HG03139 (cell line): ENCODE measurements at regions not wholly inside any gene's neighbourhood (a gene's known extent, or its start where the extent isn't known, plus 50 kb on each side); places are given as distances from the start of the nearest gene placed in this dataset.
"Not testable (repeated sequence)": the region's sequence is repeated elsewhere in the genome, so short reads cannot be mapped to it uniquely, and the experiment has no call there.

Experiments
- ATAC-seq: cut with Tn5 transposase; IDR thresholded peaks from one replicate; pipeline ENCODE4 v1.9.1; 2021; ENCODE audit not compliant: unreplicated experiment

DNA sequence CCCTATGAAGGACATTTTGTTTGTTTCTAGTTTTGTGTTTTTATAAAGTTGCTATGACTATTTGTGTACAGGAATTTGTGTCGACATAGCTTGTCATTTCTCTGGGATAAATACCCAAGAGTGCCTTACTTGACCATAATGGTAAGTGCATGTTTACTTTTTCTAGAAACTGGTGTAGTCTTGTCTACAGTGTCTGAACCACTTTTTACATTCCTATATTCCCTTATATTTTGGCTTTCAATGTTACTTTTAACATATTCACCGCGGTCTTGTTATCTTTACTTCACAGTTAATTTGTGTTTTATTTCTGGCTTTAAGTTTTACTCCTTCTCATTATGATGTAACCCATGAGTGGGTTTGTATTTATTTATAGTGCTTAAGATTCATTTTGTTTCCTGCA lies 444.4 kb upstream of the RGS17 start:
- ATAC-seq = no peak

DNA sequence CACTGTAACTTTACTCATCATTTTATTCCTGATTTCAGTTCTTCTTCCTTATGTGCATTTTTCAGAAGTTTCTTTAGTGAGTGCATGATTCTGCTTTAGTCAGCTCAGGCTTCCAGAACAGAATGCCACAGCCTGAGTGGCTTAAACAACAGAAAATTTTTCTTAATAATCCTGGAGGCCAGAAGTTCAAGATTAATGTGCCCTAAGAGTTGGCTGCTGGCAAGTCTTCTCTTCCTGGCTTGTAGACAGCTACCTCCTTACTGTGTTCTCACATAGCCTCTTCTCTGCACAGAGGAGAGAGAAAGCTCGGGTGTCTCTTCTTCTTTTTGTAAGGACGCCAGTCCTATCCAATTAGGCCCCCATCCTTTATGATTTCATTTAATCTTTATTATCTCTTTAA lies 443.1 kb upstream of the RGS17 start:
- ATAC-seq = no peak

DNA sequence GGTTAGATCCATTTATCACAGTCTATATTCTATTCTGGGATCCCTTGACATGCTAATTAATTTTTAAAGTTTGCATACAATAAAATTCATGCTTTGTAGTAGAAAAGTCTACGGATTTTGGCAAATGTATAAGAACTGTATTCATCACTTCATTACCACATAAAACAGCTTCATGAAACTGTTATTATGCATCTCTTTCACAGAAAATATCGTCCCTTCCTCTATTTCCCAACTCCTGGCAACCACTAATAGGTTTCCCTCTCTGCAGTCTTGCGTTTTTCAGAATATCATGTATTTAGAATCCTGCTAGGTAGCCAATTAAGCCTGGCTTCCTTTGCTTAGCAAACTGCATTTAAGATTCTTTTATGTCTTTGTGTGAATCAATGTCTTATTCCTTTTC lies 441.3 kb upstream of the RGS17 start:
- ATAC-seq = no peak

DNA sequence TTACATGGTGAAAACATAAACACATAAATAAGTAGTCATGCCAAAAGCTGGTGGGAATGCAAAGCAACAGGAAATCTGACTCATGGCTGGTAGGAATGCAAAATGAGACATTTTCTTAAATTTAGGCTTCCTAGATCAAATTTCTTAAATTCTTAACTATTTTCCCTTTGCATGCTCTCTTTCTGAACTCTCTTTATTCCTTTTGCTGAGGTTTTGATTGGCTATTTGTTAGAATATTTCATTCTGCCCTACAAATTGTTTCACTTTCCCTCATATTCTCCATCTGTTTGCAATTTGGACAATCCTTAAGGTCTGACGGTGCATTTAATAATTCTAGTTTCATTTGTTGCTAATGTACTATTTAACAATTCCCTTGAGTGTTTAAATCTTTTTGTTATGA lies 437.5 kb upstream of the RGS17 start:
- ATAC-seq = no peak

DNA sequence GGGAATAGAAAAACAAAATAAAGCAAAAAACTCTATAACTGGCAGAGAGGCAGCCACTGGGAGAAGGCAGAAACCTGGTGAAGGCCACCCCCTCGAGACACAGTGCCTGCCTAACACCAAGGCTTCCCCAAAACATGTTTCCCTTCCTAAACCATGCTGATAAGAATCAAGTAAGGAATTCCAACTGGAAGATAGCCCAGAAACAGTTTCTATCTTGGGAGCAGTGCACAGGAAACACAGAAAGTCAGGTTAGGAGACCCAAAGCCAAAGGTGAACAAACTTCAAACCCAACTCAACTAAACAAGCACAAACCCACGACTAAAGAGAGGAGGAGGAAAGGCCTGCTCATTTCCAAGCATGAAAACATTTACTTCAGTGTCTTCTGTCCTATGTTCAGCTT lies 433.7 kb upstream of the RGS17 start:
- no peak for ATAC-seq

DNA sequence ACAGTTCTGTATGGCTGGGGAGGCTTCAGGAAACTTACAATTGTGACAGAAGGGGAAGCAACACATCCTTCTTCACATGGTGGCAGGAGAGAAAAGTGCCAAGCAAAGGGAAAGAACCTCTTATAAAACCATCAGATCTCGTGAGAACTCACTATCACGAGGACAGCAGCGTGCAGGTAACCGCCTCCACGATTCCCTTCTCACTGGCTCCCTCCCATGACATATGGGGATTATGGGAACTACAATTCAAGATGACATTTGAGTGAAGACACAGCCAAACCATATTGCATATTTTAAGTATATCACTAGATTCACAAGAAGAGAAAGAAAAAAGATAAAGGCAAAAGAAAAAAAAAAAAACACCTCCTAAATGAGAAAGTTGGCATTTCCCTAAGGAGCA lies 431.9 kb upstream of the RGS17 start:
- no peak for ATAC-seq

DNA sequence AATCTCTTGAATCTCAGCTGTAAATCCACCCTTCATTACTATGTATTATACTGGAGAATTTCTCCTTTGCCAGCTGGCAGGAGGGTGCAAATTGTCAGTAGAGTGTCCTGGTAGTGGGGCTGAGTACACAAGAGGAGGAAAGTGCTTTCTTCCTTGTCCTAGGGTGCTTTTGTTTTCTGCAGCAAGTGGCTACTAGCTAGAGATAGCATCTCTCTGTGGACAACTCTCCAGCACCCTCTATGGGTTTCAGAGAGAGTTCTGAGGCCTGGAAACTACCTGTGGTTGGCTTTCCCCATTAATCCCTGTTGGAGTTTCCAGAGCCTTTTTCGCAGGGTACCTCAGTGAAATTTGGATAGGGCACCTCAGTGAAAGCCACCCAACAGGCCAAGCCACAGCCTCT lies 422.5 kb upstream of the RGS17 start:
- no peak for ATAC-seq

DNA sequence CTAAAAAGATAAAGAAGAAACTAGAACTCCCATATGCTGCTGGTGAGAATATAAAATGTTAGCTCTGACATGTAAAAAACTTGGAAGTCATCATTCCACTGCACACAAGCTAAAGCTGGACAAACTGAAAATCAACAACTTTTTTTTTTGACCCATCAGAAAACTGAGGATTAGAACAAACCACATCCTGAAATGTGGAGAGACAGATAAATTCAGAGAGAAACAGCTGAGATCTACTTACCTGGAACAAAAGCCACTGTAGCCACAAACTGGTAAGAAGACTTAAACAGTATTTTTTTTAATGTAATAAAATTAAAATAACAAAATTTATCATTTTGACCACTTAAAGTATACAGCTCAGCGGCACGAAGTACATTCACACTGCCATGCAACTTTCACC lies 408.5 kb upstream of the RGS17 start:
- no peak for ATAC-seq

DNA sequence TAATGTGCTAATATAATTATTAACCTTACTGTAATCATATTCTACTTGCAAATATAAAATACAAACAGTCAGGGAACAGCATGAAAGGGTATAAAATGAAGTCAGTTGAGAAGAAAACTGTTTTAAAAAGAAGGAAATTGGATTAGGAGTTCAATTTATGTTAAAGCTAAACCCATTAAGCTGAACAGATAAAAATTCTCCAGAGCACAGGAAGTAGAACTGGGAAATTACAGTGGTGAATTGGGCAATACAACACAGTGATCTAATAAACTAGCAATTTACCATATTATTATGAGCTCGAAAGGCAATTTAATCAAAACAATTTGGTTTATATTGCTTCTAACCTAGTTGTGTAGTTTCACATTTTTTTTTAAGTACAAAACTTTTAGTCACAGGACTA lies 407.4 kb upstream of the RGS17 start:
- no peak for ATAC-seq

DNA sequence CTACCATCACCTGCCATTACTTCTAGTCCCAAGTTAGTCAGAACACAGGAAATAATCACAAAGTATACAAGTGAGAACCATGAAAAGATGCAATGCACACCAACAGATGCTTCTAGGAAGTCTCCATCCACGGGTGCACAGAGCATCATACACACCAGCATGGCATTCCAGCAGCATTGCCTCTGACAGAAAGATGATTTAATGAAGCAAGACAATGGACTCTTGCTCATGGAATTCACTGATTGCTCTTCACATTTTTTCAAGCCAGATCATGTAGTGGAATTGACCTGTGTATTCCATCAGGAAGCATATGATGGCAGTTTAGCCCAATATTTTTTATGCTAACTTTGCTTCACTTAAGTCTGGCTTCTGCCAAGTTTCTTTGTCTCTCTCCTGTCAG lies 406.3 kb upstream of the RGS17 start:
- no peak for ATAC-seq

DNA sequence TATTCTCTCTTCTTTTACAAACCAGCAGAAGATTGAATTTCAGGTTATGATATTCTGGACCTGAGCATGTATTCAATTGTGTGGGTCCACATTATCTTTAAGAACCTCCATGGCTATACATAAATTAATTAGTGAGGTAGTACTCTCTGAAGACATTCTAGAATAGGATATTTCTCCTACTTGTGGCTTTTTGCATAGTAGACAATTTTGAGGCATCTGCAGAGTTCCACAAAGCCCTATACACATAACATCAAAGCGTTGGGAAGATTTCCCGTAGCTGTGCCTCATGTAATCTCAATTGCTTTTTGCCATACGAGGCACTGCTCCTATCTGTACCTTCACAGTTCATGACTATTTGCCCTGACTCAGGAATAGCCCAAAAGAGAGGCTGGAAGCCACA lies 395.4 kb upstream of the RGS17 start:
- no peak for ATAC-seq

DNA sequence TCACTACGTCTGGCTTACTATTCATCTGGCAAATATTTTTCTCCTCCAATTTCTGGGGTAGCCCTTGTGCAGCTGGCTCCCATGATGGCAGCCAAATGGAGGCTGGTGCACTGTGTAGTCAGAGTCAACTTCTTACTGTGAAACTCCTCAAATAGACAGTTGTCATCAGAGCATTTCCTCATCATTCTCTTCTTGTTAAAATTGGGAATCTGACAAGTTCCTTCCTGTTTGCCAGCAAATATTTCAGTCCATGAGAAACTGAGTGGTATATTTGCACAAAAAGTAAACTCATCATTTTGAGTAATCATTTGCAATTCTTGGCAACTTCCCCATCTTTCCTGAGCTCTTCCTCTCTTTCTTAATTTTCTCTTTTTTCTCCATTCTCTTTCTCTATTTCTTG lies 394.9 kb upstream of the RGS17 start:
- ATAC-seq = no peak

DNA sequence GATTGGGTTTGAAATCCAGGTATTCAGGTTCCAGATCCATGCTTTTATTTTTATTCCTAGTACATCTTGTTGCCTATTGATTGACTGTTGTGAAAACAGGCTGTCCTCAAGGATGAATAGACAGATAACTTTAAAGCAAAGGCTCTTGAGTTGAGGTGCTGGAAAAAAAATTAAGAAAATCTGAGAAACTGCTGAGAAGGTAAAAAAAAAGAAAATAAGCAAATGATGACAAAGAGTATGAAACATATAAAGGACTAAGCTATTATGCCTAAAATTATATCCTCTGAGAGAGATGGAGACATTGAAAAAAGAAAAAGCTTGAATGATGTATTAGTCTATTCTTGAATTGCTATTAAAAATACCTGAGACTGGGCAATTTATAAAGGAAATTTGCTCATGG lies 392.3 kb upstream of the RGS17 start:
- no peak for ATAC-seq

DNA sequence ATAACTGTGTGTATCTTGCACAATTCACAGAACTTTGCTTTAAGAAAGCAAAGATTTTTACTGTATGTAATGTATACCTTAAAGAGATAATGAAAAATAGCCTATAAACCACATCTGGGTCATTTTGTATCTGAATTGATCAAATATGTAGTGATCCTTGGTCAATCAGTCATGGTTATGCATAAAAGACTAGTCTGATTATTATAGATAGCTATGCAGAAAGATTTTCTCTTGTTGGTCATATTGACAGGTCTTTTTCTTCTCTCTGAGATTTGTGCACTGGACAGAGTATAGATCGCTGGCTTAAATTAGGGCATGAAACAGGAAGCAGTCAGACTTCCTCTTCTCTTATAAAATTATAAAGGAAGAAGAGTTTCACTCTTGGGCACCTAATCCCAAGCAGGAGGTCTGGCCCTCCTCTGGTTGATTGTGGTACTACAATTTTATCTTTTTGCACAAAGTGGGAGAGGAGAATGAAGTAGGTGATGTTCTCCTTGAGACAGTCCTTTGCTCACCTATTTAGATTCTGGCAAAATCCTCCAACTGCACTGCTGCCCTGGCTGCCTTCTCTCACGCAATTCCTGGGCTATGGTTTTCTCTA lies 380.9 kb upstream of the RGS17 start:
- ATAC-seq = peak; percentile 84

DNA sequence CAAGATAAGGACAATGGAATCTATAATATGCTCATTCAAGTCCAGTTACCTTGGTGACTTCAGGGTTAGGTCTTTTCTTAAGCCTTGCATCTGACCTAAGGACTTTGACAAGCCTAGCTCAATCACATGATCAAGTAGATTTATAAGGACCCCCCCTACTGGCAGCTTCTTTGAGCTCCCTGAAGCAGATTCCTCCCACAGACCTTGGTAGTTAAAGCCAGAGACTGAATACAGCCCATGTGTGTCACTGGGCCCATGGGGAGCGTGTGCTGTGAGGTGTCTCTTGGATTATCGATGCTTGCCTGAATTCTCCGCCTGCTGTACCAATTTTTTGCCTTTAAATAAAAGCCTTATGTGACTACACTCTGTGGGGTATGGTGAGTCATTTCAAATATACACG lies 372.7 kb upstream of the RGS17 start:
- ATAC-seq = no peak

DNA sequence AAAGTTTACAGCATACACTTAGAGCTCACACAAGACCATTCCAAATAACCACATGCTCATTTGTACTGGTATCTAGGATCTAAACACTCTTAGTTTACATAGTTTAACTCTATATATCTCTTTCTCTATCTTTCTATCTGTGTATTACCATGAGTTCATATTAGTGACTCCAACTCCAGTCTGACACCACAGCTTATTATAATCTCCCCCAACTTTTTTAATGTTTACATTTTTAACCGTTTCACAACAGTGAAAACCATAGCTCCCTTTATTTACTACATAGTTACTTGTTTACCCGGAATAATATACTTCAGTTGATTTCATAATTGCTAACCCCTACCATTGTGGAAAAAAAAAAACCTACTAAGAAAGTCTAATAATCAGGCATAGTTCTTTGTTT lies 362.4 kb upstream of the RGS17 start:
- ATAC-seq = no peak

DNA sequence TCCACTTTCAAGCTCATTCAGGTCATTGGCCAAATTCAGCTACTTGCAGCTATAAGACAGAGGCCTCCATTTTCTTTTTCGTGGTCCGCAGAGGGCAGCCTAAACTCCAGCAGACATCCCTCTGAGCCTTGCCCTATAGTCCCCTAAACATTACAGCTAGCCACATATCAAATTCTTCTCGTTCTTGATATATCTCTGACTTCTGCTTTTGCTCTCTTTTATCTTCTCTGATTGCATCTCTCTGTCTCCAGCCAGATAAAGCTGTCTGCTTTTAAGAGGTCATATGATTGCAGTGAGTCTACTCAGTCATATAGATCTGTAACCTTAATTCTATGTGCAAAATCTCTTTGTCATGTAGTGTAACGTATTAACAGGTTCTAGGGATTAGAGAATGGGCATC lies 358.4 kb upstream of the RGS17 start:
- no peak for ATAC-seq

DNA sequence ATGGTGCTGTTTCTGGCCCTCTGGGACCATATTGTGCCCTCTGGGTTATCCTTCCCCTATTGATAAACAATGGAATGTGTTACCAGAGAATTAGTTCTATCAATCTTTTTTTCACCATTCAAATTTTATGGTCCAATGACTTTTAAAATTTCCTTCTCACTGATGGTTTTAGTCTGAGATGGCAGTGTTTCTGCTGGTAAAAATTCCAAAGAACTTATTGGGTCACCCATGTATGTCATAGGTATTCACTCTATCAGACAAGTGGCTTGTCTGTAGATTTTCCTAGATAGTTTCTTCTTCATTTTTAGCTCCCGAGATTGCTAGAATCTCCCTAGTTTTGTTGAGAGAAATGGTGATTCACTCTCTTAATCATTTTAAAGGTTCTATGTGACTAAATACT lies 357.2 kb upstream of the RGS17 start:
- ATAC-seq = no peak

DNA sequence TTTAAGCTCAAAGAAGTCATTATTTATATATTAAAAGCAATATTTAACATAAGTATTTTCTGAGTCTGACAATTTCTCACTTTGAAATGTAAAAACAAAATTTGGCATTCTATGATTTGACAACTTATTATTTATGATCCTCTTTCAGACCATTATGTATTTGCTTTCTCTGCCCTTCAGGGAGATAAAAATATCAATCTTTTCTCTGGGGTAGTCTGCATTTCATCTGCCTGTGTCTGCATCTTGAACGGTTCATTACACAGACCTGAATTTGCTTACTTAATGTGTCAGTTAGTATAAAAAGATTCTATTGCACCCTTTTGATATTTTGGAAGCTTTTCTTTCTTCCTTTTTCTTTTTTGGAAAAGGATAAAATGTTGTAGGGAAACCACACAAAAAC lies 354.0 kb upstream of the RGS17 start:
- no peak for ATAC-seq

DNA sequence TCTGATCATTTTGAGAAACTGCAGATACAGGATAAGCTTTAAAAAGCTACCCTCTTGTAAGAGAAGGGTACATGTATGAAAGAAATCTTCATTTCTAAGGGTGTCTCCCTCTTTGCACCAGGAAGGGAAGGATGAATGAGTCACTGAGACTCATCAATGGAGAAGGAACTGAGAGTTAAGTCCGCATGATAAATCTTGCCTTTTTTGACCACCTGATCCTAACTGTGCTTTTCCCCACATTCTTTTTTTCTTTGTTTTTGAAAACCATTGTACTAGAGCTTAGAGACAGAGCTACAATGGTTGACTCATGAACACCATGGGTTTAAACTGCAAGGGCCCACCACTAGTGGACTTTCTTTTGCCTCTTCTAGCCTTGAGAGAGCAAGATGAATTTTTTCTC lies 353.0 kb upstream of the RGS17 start:
- no peak for ATAC-seq

DNA sequence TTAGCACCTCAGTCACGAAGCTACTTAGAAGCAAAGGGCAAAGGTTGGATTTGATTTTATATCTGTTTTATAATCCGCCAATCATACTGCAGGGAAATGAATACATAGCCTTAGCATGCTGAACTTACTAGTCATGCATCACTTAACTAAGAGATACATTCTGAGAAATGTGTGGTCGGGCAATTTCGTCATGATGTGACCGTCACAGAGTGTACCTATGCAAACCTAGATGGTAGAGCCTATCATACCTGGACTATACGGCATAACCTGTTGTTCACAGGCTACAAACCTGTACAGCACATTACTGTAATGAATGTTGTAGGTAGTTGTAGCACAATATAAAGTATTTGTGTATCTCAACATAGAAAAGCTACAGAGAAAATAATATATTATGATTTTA lies 345.2 kb upstream of the RGS17 start:
- no peak for ATAC-seq

DNA sequence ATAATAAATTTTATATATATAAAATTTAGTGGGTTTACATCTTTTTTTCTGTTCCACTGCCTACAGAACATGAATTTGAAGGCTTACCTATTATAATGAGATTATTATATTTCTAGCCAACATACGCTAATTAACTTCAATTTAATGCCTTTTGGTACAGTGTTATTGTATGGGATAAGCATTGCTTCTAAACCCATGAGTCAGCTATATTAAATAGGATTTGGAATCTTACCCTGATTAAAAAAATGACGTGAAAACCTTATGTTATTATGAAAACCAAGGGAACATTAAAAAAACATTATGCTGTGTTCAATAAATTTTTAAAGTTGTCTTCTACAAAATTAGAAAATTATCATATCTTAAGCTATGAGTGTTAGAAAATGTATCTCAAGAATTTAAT lies 334.0 kb upstream of the RGS17 start:
- no peak for ATAC-seq

DNA sequence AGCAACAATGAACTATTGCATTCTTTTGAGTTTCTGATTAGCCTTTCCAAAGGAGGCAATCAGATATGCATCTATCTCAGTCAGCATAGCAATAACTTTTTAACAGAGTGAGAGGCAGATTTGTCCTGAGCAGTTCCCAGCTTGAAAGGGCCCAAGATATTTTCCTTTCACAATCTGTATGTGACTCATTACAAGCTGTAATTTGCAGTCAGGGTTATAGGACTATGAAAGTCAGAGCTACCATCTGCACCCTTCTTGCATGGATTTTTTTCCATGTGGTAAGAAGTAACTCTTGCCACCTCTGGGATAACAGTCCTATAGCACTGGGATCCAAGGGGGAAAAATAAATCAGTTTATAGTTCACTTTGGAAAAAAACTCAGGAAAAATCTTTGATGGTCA lies 318.2 kb upstream of the RGS17 start:
- ATAC-seq = no peak

DNA sequence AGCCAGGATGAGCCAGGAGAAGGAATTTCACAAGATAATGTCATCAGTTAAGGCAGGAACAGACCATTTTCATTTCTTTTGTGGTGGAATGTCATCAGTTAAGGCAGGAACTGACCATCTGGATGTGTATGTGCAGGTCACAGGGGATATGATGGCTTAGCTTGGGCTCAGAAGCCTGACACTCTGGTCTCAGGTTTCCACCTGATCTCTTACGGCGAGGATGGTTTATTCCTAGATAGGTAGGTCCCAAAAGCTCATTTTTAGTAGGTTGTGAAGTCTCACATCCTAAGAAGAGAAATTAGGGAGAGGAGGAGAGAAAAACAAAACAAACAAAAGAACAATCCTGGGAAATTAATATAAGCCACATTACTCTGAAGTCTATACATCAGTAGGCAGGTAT lies 311.7 kb upstream of the RGS17 start:
- not testable (repeated sequence) for ATAC-seq
